Uterus (tissue), 3 donors: ENCODE measurements at regions not wholly inside any gene's neighbourhood (a gene's known extent, or its start where the extent isn't known, plus 50 kb on each side); places are given as distances from the start of the nearest gene placed in this dataset.

ENCODE experiments used
- DNase-seq, 2 donors: peaks; one replicate each; pipeline ENCODE4 v3.0.0-alpha.2; 2019 to 2020
- H3K27ac ChIP-seq, 2 donors: fragments of 200-600 bp; sonication (generic); 1 replicate in 1 of 2; 2 replicates in 1 of 2; pipeline ENCODE4 v1.5.1; 2016 to 2018
- H3K27me3 ChIP-seq, 2 donors: fragments of 200-600 bp; sonication (generic); one replicate each; pipeline ENCODE4 v1.5.1; 2018 to 2019; ENCODE audit warnings: control low read depth in 1 of 2
- H3K36me3 ChIP-seq, 2 donors: fragments of 200-600 bp; sonication (generic); one replicate each; pipeline ENCODE4 v1.5.1; 2019; ENCODE audit warnings: control low read depth in 1 of 2
- H3K4me1 ChIP-seq, 2 donors: fragments of 200-600 bp; sonication (generic); one replicate each; pipeline ENCODE4 v1.5.1; 2018 to 2019; ENCODE audit warnings: control low read depth in 1 of 2
- H3K4me3 ChIP-seq, 2 donors: fragments of 200-600 bp; sonication (generic); 1 replicate in 1 of 2; 2 replicates in 1 of 2; pipeline ENCODE4 v1.5.1; 2018 to 2019; ENCODE audit warnings: mild to moderate bottlenecking in 1 of 2
- H3K9me3 ChIP-seq, 2 donors: fragments of 200-600 bp; sonication (generic); one replicate each; pipeline ENCODE4 v1.5.1; 2019; ENCODE audit warnings: control low read depth in 1 of 2
- POLR2A ChIP-seq, 2 donors: fragments of 450-650 bp; IDR thresholded peaks; one replicate each; pipeline ENCODE4 v1.6.1; 2016; ENCODE audit warnings: antibody characterized with exemption in 2 of 2, mild to moderate bottlenecking in 1 of 2, moderate library complexity in 1 of 2
- intact Hi-C: fragments of 100-400 bp; cut with DNase I; formaldehyde crosslinking; loops from one replicate; pipeline ENCODE4 v1.15.1; 2023; ENCODE audit warnings: low total_unique reads
- TF ChIP-seq, protein P1 (sequence below), 4 experiments: fragments of 200-600 bp in 2 of 4; fragments of 450-650 bp in 2 of 4; sonication (generic) in 2 of 4; IDR thresholded peaks; one replicate each; pipeline ENCODE4 v1.5.1; 2016 to 2019; ENCODE audit warnings: antibody characterized with exemption in 4 of 4, mild to moderate bottlenecking in 2 of 4, moderate library complexity in 1 of 4
- donor health status: DM: yes; HTN: yes; CAD: no.

DNA sequence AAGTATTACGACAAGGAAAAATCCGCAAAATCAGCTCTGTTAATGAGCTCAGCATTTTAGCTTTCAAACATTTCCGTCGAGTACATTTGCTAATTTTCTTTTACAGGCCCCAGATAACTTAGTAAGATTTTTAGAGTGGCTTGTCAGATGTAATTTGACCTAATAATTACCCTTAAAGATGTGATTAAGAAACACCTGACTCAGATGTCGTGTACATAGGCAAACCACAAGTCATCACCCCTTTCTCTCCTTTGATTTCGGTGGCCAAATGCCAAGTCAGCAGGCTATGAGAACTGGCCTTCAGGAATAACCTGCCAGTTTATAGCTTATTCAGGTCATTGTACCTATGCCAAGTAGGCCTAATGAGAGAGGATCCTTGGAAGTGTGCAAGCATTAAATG lies 369.6 kb downstream of the PCDH7 start:
- Histone ChIP-seq H3K4me3 (no peak overlapping the region), H3K9me3 (no peaks in the 10 kb centered on the region), H3K36me3 (no peaks in the 10 kb centered on the region), H3K27ac (no peak overlapping the region), H3K4me1 (no peaks in the 10 kb centered on the region), H3K27me3 (no peaks in the 10 kb centered on the region)
- intact Hi-C loops: no loop called here
- TF ChIP-seq, protein P1, sequence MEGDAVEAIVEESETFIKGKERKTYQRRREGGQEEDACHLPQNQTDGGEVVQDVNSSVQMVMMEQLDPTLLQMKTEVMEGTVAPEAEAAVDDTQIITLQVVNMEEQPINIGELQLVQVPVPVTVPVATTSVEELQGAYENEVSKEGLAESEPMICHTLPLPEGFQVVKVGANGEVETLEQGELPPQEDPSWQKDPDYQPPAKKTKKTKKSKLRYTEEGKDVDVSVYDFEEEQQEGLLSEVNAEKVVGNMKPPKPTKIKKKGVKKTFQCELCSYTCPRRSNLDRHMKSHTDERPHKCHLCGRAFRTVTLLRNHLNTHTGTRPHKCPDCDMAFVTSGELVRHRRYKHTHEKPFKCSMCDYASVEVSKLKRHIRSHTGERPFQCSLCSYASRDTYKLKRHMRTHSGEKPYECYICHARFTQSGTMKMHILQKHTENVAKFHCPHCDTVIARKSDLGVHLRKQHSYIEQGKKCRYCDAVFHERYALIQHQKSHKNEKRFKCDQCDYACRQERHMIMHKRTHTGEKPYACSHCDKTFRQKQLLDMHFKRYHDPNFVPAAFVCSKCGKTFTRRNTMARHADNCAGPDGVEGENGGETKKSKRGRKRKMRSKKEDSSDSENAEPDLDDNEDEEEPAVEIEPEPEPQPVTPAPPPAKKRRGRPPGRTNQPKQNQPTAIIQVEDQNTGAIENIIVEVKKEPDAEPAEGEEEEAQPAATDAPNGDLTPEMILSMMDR (IDR thresholded peaks at IDR 0.05): no peak
- TF ChIP-seq POLR2A (IDR thresholded peaks at IDR 0.05): no peak
- peak in 1 of 2 donors; percentile 15 for DNase-seq

DNA sequence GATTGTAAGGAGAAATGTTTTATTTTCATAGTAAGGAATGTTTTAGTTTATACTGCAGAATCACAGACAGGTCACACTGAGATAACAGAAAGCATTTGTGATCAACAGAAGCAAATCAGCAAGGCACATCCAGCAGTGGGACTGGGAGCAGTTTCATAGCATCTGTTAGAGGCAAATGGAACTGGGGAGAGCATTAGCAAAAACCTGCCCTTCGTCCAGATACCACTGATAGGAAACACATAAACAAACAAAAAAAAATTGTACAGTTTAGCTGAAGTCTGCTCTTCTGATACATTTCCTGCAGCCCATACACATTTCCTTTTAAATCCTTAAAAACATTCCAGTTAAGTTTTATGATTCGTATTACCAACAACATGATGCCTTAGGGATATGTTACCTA lies 374.3 kb downstream of the PCDH7 start:
- Histone ChIP-seq H3K36me3 (no peaks in the 10 kb centered on the region), H3K27me3 (no peaks in the 10 kb centered on the region), H3K27ac (no peak overlapping the region), H3K9me3 (no peaks in the 10 kb centered on the region), H3K4me1 (no peaks in the 10 kb centered on the region), H3K4me3 (no peak overlapping the region)
- no peak for DNase-seq
- TF ChIP-seq, protein P1 (IDR thresholded peaks at IDR 0.05): no peak
- no peak for TF ChIP-seq POLR2A (IDR thresholded peaks at IDR 0.05)
- intact Hi-C loops: no loop called here

DNA sequence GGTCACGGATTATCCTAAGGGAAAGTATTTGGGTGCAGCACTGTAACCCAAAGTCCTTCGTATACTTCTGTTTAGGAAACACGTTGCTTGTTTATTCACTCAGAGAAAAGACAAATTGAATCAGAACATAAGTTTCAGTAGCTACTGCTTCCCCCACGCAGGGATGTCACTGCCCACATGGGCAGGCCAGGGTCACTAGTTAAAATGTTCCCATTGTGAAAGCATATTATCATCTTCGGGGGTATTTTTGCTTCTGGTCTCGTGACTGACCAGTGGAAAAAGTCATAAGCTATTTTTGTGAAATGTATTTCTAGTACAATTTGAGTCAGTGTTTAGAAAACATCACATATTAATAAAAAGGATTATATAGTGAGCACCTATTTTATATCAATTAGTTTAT lies 377.8 kb downstream of the PCDH7 start:
- TF ChIP-seq, protein P1 (IDR thresholded peaks at IDR 0.05): no peak
- no peak for TF ChIP-seq POLR2A (IDR thresholded peaks at IDR 0.05)
- Histone ChIP-seq H3K4me1 (peaks cover 0 to 4% of the 10 kb centered on the region in 2 donors), H3K9me3 (no peaks in the 10 kb centered on the region), H3K4me3 (no peak overlapping the region), H3K27ac (no peak overlapping the region), H3K27me3 (no peaks in the 10 kb centered on the region), H3K36me3 (no peaks in the 10 kb centered on the region)
- DNase-seq: no peak
- intact Hi-C loops: no loop called here

DNA sequence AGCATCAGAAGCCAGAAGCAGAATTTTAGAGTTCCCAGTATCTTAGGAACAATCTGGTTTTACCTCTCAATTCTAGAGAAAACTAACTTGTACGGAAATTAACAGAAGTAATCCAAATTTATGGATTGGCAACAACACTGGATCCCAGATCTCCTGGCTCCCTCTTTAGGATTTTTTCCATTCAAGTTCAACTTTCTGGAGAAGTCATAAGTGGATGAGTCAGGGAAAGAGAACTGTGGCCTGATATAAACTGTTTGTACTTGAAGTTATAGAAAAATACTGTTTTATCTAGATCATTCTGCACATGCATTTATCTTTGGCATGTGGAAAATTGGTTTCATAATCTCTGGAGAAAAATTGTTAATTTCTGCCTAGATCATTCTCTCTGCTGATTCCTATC lies 380.4 kb downstream of the PCDH7 start:
- intact Hi-C loops: no loop called here
- H3K36me3 ChIP-seq: no peaks in the 10 kb centered on the region
- no peaks in the 10 kb centered on the region for H3K27me3 ChIP-seq
- H3K27ac ChIP-seq: no peak overlapping the region
- peaks cover 0 to 4% of the 10 kb centered on the region in 2 donors for H3K4me1 ChIP-seq
- TF ChIP-seq, protein P1 (IDR thresholded peaks at IDR 0.05): no peak
- TF ChIP-seq POLR2A (IDR thresholded peaks at IDR 0.05): no peak
- no peak for DNase-seq
- no peaks in the 10 kb centered on the region for H3K9me3 ChIP-seq
- H3K4me3 ChIP-seq: no peak overlapping the region

DNA sequence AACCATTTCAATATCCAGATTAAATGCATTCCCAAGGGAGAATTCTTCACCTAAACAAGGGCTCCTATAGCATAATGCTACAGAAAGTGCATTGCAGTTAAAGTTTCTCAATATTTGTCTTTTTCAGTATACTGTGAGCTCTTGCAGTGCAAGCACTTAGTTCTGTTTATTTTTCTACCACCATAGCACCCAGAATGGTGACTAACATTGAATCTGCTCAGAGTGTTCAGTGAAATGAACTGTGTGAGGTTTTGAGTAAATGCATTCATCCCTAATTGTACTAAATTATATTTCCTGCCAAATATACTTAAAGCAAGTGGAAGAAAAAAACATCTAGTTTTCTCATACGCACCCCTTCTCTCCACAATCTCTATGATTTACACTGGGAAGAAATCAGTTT lies 383.9 kb downstream of the PCDH7 start:
- Histone ChIP-seq H3K4me3 (no peak overlapping the region), H3K27ac (no peak overlapping the region), H3K27me3 (no peaks in the 10 kb centered on the region), H3K36me3 (no peaks in the 10 kb centered on the region), H3K4me1 (peaks cover 0 to 4% of the 10 kb centered on the region in 2 donors), H3K9me3 (no peaks in the 10 kb centered on the region)
- DNase-seq: no peak
- intact Hi-C loops: no loop called here
- TF ChIP-seq, protein P1 (IDR thresholded peaks at IDR 0.05): no peak
- no peak for TF ChIP-seq POLR2A (IDR thresholded peaks at IDR 0.05)
